Thyroid gland (tissue), 4 donors: ENCODE measurements at regions not wholly inside any gene's neighbourhood (a gene's known extent, or its start where the extent isn't known, plus 50 kb on each side); places are given as distances from the start of the nearest gene placed in this dataset.

Experiments
- CTCF ChIP-seq, 6 experiments: fragments of 200-600 bp in 3 of 6; fragments of 450-650 bp in 3 of 6; sonication (generic) in 3 of 6; IDR thresholded peaks; one replicate each; pipeline ENCODE4 v1.5.1; 2016 to 2019; ENCODE audit warnings: antibody characterized with exemption in 6 of 6, mild to moderate bottlenecking in 2 of 6, inconsistent platforms in 1 of 6, moderate library complexity in 1 of 6
- POLR2A ChIP-seq, 2 donors: fragments of 450-650 bp; IDR thresholded peaks; one replicate each; pipeline ENCODE4 v1.6.1; 2017; ENCODE audit warnings: antibody characterized with exemption in 2 of 2, mild to moderate bottlenecking in 2 of 2, moderate library complexity in 1 of 2

- TF ChIP-seq POLR2A (IDR thresholded peaks at IDR 0.05) (no peak), CTCF (IDR thresholded peaks at IDR 0.05) (no peak)
Observed at GRCh38 chr6:67300430-67301040, 1334.5 kb upstream of the ADGRB3 start.
